Smooth muscle cell (in vitro differentiated cells): ENCODE measurements at regions not wholly inside any gene's neighbourhood (a gene's known extent, or its start where the extent isn't known, plus 50 kb on each side); places are given as distances from the start of the nearest gene placed in this dataset.

ENCODE experiments used
- DNase-seq: peaks from one replicate; lab custom pipeline; 2025; ENCODE audit not compliant: unreplicated experiment; lab: John Stamatoyannopoulos, UW
- H2AFZ ChIP-seq: fragments of 200-600 bp; sonication (generic); 2 replicates; pipeline ENCODE4 v1.6.0; 2016; ENCODE audit warnings: antibody characterized with exemption, low read depth, mild to moderate bottlenecking
- H3F3A ChIP-seq: fragments of 200-600 bp; sonication (generic); 2 replicates; pipeline ENCODE4 v1.6.0; 2017; ENCODE audit warnings: antibody characterized with exemption, low read depth
- H3K27ac ChIP-seq: fragments of 200-600 bp; sonication (generic); 2 replicates; pipeline ENCODE4 v1.5.1; 2016; ENCODE audit warnings: low read depth, mild to moderate bottlenecking
- H3K27me3 ChIP-seq: fragments of 200-600 bp; sonication (generic); 2 replicates; pipeline ENCODE4 v1.6.1; 2016; ENCODE audit warnings: low read depth, mild to moderate bottlenecking
- H3K36me3 ChIP-seq: fragments of 200-600 bp; sonication (generic); 2 replicates; pipeline ENCODE4 v1.5.1; 2016; ENCODE audit warnings: low read depth
- H3K4me1 ChIP-seq: fragments of 200-600 bp; sonication (generic); 2 replicates; pipeline ENCODE4 v1.5.1; 2016; ENCODE audit warnings: low read depth
- H3K4me2 ChIP-seq: fragments of 200-600 bp; sonication (generic); 2 replicates; pipeline ENCODE4 v1.6.0; 2016; ENCODE audit warnings: mild to moderate bottlenecking
- H3K4me3 ChIP-seq: fragments of 200-600 bp; sonication (generic); 2 replicates; pipeline ENCODE4 v1.5.1; 2016; ENCODE audit warnings: mild to moderate bottlenecking
- H3K79me2 ChIP-seq: fragments of 200-600 bp; sonication (generic); 2 replicates; pipeline ENCODE4 v1.6.0; 2016; ENCODE audit warnings: low read depth, mild to moderate bottlenecking
- H3K9ac ChIP-seq: fragments of 200-600 bp; sonication (generic); 2 replicates; pipeline ENCODE4 v1.6.0; 2016; ENCODE audit warnings: low read depth
- H3K9me3 ChIP-seq: fragments of 200-600 bp; sonication (generic); replicated peaks from 2 replicates; pipeline ENCODE4 v1.5.1; 2016; ENCODE audit warnings: low read depth
- H4K20me1 ChIP-seq: fragments of 200-600 bp; sonication (generic); 2 replicates; pipeline ENCODE4 v1.6.0; 2016; ENCODE audit warnings: low read depth
- CTCF ChIP-seq: fragments of 200-600 bp; sonication (generic); IDR thresholded peaks from 2 replicates; pipeline ENCODE4 v1.5.1; 2017; ENCODE audit warnings: borderline replicate concordance, mild to moderate bottlenecking, antibody characterized with exemption; ENCODE audit not compliant: insufficient read depth, poor library complexity, severe bottlenecking
- WGBS: methylation state at CpG from one replicate; pipeline ENCODE4 v1.1.7; 2016; ENCODE audit warnings: low lambda C conversion rate; 5-methylcytosine and 5-hydroxymethylcytosine counted together

GRCh38 chr14:45679853-45680252 is 426.9 kb upstream of the MIS18BP1 start:
- WGBS = 63% methylated on average over 1 of the region's 1 CpG
- peak overlapping the region; percentile 47 for H3K4me2 ChIP-seq
- H3K4me1 ChIP-seq = no peaks in the 10 kb centered on the region
- TF ChIP-seq CTCF = no peak
- no peaks in the 10 kb centered on the region for H3K79me2 ChIP-seq
- no peaks in the 10 kb centered on the region for H4K20me1 ChIP-seq
- no peaks in the 10 kb centered on the region for H3K27me3 ChIP-seq
- H3K36me3 ChIP-seq = no peaks in the 10 kb centered on the region
- no peak overlapping the region for H2AFZ ChIP-seq
- H3K27ac ChIP-seq = peak overlapping the region; percentile 44
- H3F3A ChIP-seq = no peaks in the 10 kb centered on the region
- no peak overlapping the region for H3K9ac ChIP-seq
- no peak overlapping the region for H3K4me3 ChIP-seq
- no peaks in the 10 kb centered on the region for H3K9me3 ChIP-seq
- DNase-seq = no peak

GRCh38 chr14:45678163-45678562 is 425.2 kb upstream of the MIS18BP1 start:
- H3F3A ChIP-seq = no peaks in the 10 kb centered on the region
- DNase-seq = no peak
- H3K36me3 ChIP-seq = no peaks in the 10 kb centered on the region
- H3K9ac ChIP-seq = no peak overlapping the region
- H2AFZ ChIP-seq = no peak overlapping the region
- no peaks in the 10 kb centered on the region for H3K9me3 ChIP-seq
- no peak for TF ChIP-seq CTCF
- no peaks in the 10 kb centered on the region for H3K79me2 ChIP-seq
- no peak overlapping the region for H3K27ac ChIP-seq
- no peaks in the 10 kb centered on the region for H4K20me1 ChIP-seq
- no peak overlapping the region for H3K4me2 ChIP-seq
- H3K27me3 ChIP-seq = peaks cover 4% of the 10 kb centered on the region
- H3K4me1 ChIP-seq = no peaks in the 10 kb centered on the region
- no peak overlapping the region for H3K4me3 ChIP-seq

- 89% methylated on average over 1 of the region's 1 CpG for WGBS
- no peak overlapping the region for H3K9ac ChIP-seq
- H3F3A ChIP-seq = no peaks in the 10 kb centered on the region
- no peak overlapping the region for H3K27ac ChIP-seq
- H3K79me2 ChIP-seq = no peaks in the 10 kb centered on the region
- no peaks in the 10 kb centered on the region for H3K4me1 ChIP-seq
- H4K20me1 ChIP-seq = no peaks in the 10 kb centered on the region
- no peak for DNase-seq
- no peak for TF ChIP-seq CTCF
- no peaks in the 10 kb centered on the region for H3K9me3 ChIP-seq
- no peaks in the 10 kb centered on the region for H3K36me3 ChIP-seq
- no peak overlapping the region for H2AFZ ChIP-seq
- no peak overlapping the region for H3K4me3 ChIP-seq
- peaks cover 4% of the 10 kb centered on the region for H3K27me3 ChIP-seq
- H3K4me2 ChIP-seq = no peak overlapping the region
These were observed 420.4 kb upstream of the MIS18BP1 start for GRCh38 chr14:45673420-45673819.

GRCh38 chr14:45664668-45665356 is 411.8 kb upstream of the MIS18BP1 start:
- no peaks in the 10 kb centered on the region for H4K20me1 ChIP-seq
- H3F3A ChIP-seq = no peaks in the 10 kb centered on the region
- H3K79me2 ChIP-seq = no peaks in the 10 kb centered on the region
- no peaks in the 10 kb centered on the region for H3K9me3 ChIP-seq
- no peak for TF ChIP-seq CTCF
- H3K27me3 ChIP-seq = no peaks in the 10 kb centered on the region
- no peak overlapping the region for H3K9ac ChIP-seq
- H2AFZ ChIP-seq = no peak overlapping the region
- no peak overlapping the region for H3K4me2 ChIP-seq
- WGBS = 86% methylated on average over 7 of the region's 7 CpGs
- H3K4me1 ChIP-seq = no peaks in the 10 kb centered on the region
- no peak overlapping the region for H3K4me3 ChIP-seq
- no peaks in the 10 kb centered on the region for H3K36me3 ChIP-seq
- no peak for DNase-seq
- H3K27ac ChIP-seq = no peak overlapping the region
